Loucy (cell line): ENCODE measurements at regions not wholly inside any gene's neighbourhood (a gene's known extent, or its start where the extent isn't known, plus 50 kb on each side); places are given as distances from the start of the nearest gene placed in this dataset.

Experiments
- H2AFZ ChIP-seq: fragments of 200-600 bp; sonication (generic); 2 replicates; pipeline ENCODE4 v1.6.0; 2016; ENCODE audit warnings: antibody characterized with exemption, mild to moderate bottlenecking, low read length, moderate library complexity
- H3F3A ChIP-seq: fragments of 200-600 bp; 2 replicates; pipeline ENCODE4 v1.6.0; 2016; ENCODE audit warnings: antibody characterized with exemption, low read depth, mild to moderate bottlenecking
- H3K27me3 ChIP-seq: fragments of 200-600 bp; sonication (generic); 2 replicates; pipeline ENCODE4 v1.6.1; 2014; ENCODE audit warnings: low read length, mild to moderate bottlenecking; ENCODE audit not compliant: insufficient read depth, poor library complexity, severe bottlenecking
- H3K36me3 ChIP-seq: fragments of 200-600 bp; sonication (generic); 2 replicates; pipeline ENCODE4 v1.6.1; 2016; ENCODE audit warnings: low read length; ENCODE audit not compliant: insufficient read depth
- H3K4me1 ChIP-seq: fragments of 200-600 bp; sonication (generic); 2 replicates; pipeline ENCODE4 v1.5.1; 2014; ENCODE audit warnings: low read length, mild to moderate bottlenecking; ENCODE audit not compliant: insufficient read depth, poor library complexity, severe bottlenecking
- H3K4me2 ChIP-seq: fragments of 200-600 bp; sonication (generic); 2 replicates; pipeline ENCODE4 v1.6.0; 2014; ENCODE audit warnings: antibody characterized with exemption, low read length, low read depth, mild to moderate bottlenecking; ENCODE audit not compliant: poor library complexity, severe bottlenecking
- H3K4me3 ChIP-seq: fragments of 200-600 bp; sonication (generic); 2 replicates; pipeline ENCODE4 v1.5.1; 2014; ENCODE audit warnings: low read length, mild to moderate bottlenecking, mixed read lengths; ENCODE audit not compliant: poor library complexity, severe bottlenecking
- H3K79me2 ChIP-seq: fragments of 200-600 bp; sonication (generic); 2 replicates; pipeline ENCODE4 v1.6.1; 2014; ENCODE audit warnings: low read length; ENCODE audit not compliant: insufficient read depth
- H3K9ac ChIP-seq: fragments of 200-600 bp; sonication (generic); 2 replicates; pipeline ENCODE4 v1.6.0; 2014; ENCODE audit warnings: mild to moderate bottlenecking, low read depth, low read length, moderate library complexity; ENCODE audit not compliant: poor library complexity, severe bottlenecking
- H3K9me2 ChIP-seq: fragments of 200-600 bp; sonication (generic); replicated peaks from 2 replicates; pipeline ENCODE4 v1.6.1; 2016; ENCODE audit warnings: low read depth, low read length, mixed read lengths
- H3K9me3 ChIP-seq: fragments of 200-600 bp; sonication (generic); 2 replicates; pipeline ENCODE4 v1.6.1; 2014; ENCODE audit warnings: mild to moderate bottlenecking, antibody characterized with exemption, low read length, low read depth; ENCODE audit not compliant: insufficient read depth
- H4K20me1 ChIP-seq: fragments of 200-600 bp; sonication (generic); 2 replicates; pipeline ENCODE4 v1.6.0; 2014; ENCODE audit warnings: antibody characterized with exemption, low read length, mild to moderate bottlenecking; ENCODE audit not compliant: insufficient read depth, poor library complexity, severe bottlenecking
- EZH2phosphoT487 ChIP-seq: fragments of 200-600 bp; IDR thresholded peaks from 2 replicates; pipeline ENCODE4 v1.6.1; 2018; ENCODE audit warnings: antibody characterized with exemption, mild to moderate bottlenecking, moderate library complexity, borderline replicate concordance
- TF ChIP-seq, protein P1 (sequence below): fragments of 200-600 bp; sonication (generic); conservative IDR thresholded peaks from 2 replicates; pipeline ENCODE4 v1.5.1; 2014; ENCODE audit warnings: mild to moderate bottlenecking, antibody characterized with exemption, low read length

DNA sequence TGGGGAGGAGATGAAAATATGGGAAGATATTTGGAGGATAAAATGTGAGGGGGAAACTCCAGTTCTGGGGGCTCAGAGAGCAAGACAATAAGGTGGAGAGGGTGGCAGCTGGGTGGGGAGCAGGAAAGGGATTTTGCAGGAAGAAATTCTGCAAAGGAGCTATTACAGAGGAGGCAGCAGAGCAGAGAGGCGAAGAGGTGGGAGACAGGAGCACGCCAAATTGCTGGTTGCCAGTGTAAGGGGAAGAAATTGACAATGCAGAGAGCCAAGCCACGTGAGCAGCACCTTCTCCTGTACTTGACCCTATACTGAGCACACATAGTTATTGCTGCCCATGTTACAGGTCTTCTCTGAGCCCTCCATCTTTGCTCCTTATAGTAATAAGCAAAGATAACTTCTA, 190.3 kb upstream of the ONECUT1 start:
- H4K20me1 ChIP-seq, result no peaks in the 10 kb centered on the region
- no peak overlapping the region for H3K4me3 ChIP-seq
- TF ChIP-seq, protein P1, sequence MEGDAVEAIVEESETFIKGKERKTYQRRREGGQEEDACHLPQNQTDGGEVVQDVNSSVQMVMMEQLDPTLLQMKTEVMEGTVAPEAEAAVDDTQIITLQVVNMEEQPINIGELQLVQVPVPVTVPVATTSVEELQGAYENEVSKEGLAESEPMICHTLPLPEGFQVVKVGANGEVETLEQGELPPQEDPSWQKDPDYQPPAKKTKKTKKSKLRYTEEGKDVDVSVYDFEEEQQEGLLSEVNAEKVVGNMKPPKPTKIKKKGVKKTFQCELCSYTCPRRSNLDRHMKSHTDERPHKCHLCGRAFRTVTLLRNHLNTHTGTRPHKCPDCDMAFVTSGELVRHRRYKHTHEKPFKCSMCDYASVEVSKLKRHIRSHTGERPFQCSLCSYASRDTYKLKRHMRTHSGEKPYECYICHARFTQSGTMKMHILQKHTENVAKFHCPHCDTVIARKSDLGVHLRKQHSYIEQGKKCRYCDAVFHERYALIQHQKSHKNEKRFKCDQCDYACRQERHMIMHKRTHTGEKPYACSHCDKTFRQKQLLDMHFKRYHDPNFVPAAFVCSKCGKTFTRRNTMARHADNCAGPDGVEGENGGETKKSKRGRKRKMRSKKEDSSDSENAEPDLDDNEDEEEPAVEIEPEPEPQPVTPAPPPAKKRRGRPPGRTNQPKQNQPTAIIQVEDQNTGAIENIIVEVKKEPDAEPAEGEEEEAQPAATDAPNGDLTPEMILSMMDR, result no peak
- TF ChIP-seq EZH2phosphoT487, result no peak
- no peaks in the 10 kb centered on the region for H3K9me2 ChIP-seq
- no peaks in the 10 kb centered on the region for H3F3A ChIP-seq
- peak overlapping the region; percentile 43 for H2AFZ ChIP-seq
- H3K4me2 ChIP-seq, result no peak overlapping the region
- peaks cover 5% of the 10 kb centered on the region for H3K4me1 ChIP-seq
- no peaks in the 10 kb centered on the region for H3K36me3 ChIP-seq
- no peaks in the 10 kb centered on the region for H3K79me2 ChIP-seq
- H3K27me3 ChIP-seq, result no peaks in the 10 kb centered on the region
- H3K9ac ChIP-seq, result no peak overlapping the region
- H3K9me3 ChIP-seq, result no peaks in the 10 kb centered on the region

- H3K4me1 ChIP-seq, result peaks cover 5% of the 10 kb centered on the region
- H3K4me3 ChIP-seq, result no peak overlapping the region
- TF ChIP-seq, protein P1, result no peak
- H3K9me3 ChIP-seq, result no peaks in the 10 kb centered on the region
- no peaks in the 10 kb centered on the region for H3K36me3 ChIP-seq
- no peaks in the 10 kb centered on the region for H3K27me3 ChIP-seq
- no peaks in the 10 kb centered on the region for H4K20me1 ChIP-seq
- no peaks in the 10 kb centered on the region for H3K79me2 ChIP-seq
- H3F3A ChIP-seq, result no peaks in the 10 kb centered on the region
- no peak overlapping the region for H3K4me2 ChIP-seq
- H2AFZ ChIP-seq, result no peak overlapping the region
- no peaks in the 10 kb centered on the region for H3K9me2 ChIP-seq
- no peak overlapping the region for H3K9ac ChIP-seq
Observed at GRCh38 chr15:52976516-52977075, 186.5 kb upstream of the ONECUT1 start.

GRCh38 chr15:52975941-52976449, 185.9 kb upstream of the ONECUT1 start:
- no peak overlapping the region for H3K4me2 ChIP-seq
- H3K4me3 ChIP-seq, result no peak overlapping the region
- H3K27me3 ChIP-seq, result no peaks in the 10 kb centered on the region
- no peaks in the 10 kb centered on the region for H3F3A ChIP-seq
- H3K79me2 ChIP-seq, result no peaks in the 10 kb centered on the region
- H2AFZ ChIP-seq, result no peak overlapping the region
- H3K4me1 ChIP-seq, result no peaks in the 10 kb centered on the region
- H3K9me3 ChIP-seq, result no peaks in the 10 kb centered on the region
- H4K20me1 ChIP-seq, result no peaks in the 10 kb centered on the region
- TF ChIP-seq, protein P1, result no peak
- TF ChIP-seq EZH2phosphoT487, result no peak
- H3K9me2 ChIP-seq, result no peaks in the 10 kb centered on the region
- no peaks in the 10 kb centered on the region for H3K36me3 ChIP-seq
- no peak overlapping the region for H3K9ac ChIP-seq
